WI38 (cell line): ENCODE measurements at regions not wholly inside any gene's neighbourhood (a gene's known extent, or its start where the extent isn't known, plus 50 kb on each side); places are given as distances from the start of the nearest gene placed in this dataset.
"Not testable (repeated sequence)": the region's sequence is repeated elsewhere in the genome, so short reads cannot be mapped to it uniquely, and the experiment has no call there.

Experiments
- H3K4me3 ChIP-seq: 2 replicates; pipeline ENCODE4 v1.5.1; 2011; ENCODE audit warnings: low read depth, mild to moderate bottlenecking, control low read depth, low read length
- CTCF ChIP-seq: IDR thresholded peaks from 2 replicates; pipeline ENCODE4 v1.5.1; 2012; ENCODE audit warnings: low read depth, mild to moderate bottlenecking, control low read depth, low read length

DNA sequence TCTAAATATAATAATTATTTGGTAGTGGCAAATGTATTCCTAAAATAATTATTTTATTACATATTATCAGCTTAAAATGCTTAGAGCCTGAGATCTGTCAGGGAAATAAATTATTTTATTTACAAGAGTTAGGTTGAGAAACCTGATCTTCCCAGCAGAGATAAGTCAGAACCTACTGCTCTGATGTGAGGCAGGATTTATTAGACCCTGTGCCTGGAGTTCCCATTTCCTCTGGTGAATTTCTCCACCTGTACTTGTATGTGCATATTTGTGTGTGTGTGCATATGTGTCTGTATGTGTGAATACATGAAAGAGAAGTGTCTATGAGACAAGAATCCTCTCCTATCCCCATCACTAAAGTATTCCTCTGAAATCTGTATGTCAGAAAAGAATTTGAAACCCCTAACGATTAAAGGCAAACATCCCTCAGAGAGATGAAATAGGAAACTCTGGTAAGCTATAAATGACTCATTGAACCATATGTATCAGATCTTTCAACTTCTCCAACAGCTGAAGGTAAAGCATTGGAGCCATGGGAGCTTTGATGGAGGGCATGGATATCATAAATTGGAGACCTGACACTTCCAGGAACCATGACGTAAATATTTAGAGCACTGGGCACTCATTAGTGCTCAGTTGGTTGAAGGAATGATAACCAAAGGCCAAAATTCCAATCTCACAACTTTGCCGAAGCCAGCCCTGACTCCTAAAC, 190.9 kb downstream of the XPNPEP1 start:
- TF ChIP-seq CTCF = no peak
- no peak overlapping the region for H3K4me3 ChIP-seq

DNA sequence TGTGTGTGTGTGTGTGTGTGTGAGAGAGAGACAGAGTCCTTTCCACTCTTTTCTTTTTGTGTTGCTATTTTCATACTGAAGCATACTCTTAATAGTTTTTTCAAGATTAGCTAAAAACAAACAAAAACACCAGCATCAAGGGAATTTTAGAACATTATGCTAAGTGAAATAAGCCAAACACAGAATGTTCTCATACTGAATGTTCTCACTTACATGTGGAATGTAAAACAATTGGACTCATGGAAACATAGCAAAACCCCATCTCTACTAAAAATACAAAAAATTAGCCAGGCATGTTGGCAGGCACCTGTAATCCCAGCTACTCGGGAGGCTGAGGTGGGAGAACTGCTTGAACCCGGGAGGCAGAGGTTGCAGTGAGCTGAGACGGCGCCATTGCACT, 193.4 kb downstream of the XPNPEP1 start:
- H3K4me3 ChIP-seq = not testable (repeated sequence)

DNA sequence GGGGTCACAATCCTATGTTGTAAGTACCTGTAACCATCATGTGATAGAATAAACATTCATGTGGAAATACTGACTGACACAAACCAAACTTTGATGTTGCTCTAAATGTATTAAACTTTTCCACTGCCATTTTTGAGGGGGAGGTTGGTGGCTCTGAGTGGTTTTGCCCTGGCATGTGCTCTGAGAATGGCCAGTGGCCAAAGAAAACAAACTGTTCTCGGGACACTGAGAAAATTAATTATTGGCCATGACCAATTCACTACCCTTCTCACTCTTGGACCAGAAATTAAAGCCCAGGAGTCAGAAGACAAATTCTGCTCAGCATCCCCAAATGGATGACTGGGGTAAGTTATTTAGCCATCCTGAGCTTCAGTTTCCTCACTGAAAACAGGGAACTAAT, 195.9 kb downstream of the XPNPEP1 start:
- no peak for TF ChIP-seq CTCF
- no peak overlapping the region for H3K4me3 ChIP-seq

GRCh38 chr10:109726473-109726872, 196.8 kb downstream of the XPNPEP1 start:
- no peak overlapping the region for H3K4me3 ChIP-seq
- no peak for TF ChIP-seq CTCF

- H3K4me3 ChIP-seq = no peak overlapping the region
- no peak for TF ChIP-seq CTCF
Observed at GRCh38 chr10:109723305-109723704, 200.0 kb downstream of the XPNPEP1 start.

- TF ChIP-seq CTCF = no peak
- no peak overlapping the region for H3K4me3 ChIP-seq
Observed at GRCh38 chr10:109721453-109722064, 201.8 kb downstream of the XPNPEP1 start.

DNA sequence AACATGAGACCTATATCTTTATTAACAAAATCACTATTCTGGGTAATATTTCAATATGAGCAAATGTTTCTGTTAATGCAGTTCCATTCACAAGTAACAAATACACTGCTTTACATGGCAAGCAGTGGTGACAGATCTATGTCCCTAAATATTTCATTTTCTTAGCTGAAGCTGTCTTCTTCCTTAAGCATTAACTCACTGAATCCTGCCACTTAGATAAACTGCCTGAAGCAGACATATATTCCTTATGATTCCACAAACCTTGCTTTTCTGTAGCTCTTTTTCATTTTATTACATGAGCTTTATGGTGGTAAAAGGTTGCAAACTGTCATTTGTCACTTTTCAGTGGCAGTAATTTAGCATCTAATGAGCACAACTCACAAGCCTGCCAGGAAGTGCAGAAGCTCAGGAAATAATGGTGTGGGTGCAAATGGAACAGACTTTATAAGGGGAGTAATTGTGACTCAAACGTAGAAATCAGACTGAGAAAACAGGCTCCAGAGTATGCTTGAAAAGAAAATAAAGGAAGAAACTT, 217.2 kb downstream of the XPNPEP1 start:
- TF ChIP-seq CTCF = no peak
- H3K4me3 ChIP-seq = no peak overlapping the region
